ENCODE measurements at regions not wholly inside any gene's neighbourhood (a gene's known extent, or its start where the extent isn't known, plus 50 kb on each side); places are given as distances from the start of the nearest gene placed in this dataset.

DNA sequence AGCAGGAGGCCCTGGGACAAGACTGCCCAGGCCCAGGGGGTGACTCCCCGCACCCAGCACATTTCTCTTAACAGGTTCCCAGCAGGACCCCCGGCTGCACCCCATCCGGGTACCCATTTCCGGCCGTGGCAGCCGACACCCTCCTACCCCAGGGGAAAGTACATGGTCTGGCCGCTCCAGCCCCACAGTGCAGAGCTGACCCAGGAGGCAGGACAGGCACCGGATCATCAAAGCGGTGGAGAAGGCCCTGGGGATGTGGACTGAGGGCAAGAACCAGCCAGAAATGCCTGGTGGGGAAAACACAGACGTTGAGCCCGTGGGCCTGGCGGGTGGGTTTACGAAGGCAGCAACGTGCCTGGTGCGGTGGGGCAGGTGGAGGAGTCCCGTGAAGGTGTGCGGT, 79.5 kb upstream of the GPC1 start:
- no peak for DNase-seq
- Histone ChIP-seq H3K36me3 (no peaks in the 10 kb centered on the region), H3K27me3 (no peaks in the 10 kb centered on the region), H3K27ac (no peak overlapping the region), H3K9me3 (no peaks in the 10 kb centered on the region), H3K4me1 (no peaks in the 10 kb centered on the region), H3K9ac (ENCODE audit: low read depth in 2 of 2, low read length in 2 of 2) (no peak overlapping the region), H3K4me3 (no peak overlapping the region)
- intact Hi-C loops (cut with DNase I), result no loop called here
- no peak for TF ChIP-seq CTCF (IDR thresholded peaks at IDR 0.05)

GRCh38 chr2:240356700-240357640, 78.5 kb upstream of the GPC1 start:
- no peak for TF ChIP-seq CTCF (IDR thresholded peaks at IDR 0.05)
- Histone ChIP-seq H3K4me1 (no peaks in the 10 kb centered on the region), H3K27me3 (no peaks in the 10 kb centered on the region), H3K27ac (no peak overlapping the region), H3K36me3 (no peaks in the 10 kb centered on the region), H3K4me3 (no peak overlapping the region), H3K9me3 (no peaks in the 10 kb centered on the region), H3K9ac (ENCODE audit: low read depth in 2 of 2, low read length in 2 of 2) (no peak overlapping the region)
- DNase-seq, result no peak
- intact Hi-C loops (cut with DNase I), result no loop called here

GRCh38 chr2:240357641-240358012, 77.8 kb upstream of the GPC1 start:
- Histone ChIP-seq H3K9me3 (no peaks in the 10 kb centered on the region), H3K27me3 (no peaks in the 10 kb centered on the region), H3K27ac (no peak overlapping the region), H3K4me3 (no peak overlapping the region), H3K4me1 (no peaks in the 10 kb centered on the region), H3K9ac (ENCODE audit: low read depth in 2 of 2, low read length in 2 of 2) (no peak overlapping the region), H3K36me3 (no peaks in the 10 kb centered on the region)
- intact Hi-C loops (cut with DNase I), result no loop called here
- no peak for TF ChIP-seq CTCF (IDR thresholded peaks at IDR 0.05)
- DNase-seq, result no peak

DNA sequence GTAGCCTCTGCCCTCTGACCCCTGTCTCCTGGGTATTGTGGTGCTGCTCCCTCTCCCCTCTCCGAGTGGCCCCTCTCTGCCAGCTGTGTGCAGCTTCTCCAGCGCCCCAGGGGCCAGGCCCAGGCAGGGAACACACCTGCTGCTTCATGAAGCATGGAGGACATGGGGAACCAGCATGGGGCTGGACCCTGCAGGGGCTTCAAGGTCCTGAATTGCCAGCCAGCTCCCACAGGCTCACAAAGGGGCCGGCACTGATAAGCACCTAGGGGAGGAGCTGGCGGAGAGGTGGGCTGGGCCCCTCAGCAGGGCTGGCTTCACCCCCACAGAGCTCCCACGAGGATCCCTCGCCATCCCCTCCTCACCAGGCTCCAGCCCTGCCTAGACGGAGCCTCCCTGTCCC, 77.4 kb upstream of the GPC1 start:
- H3K9me3 ChIP-seq, result no peaks in the 10 kb centered on the region
- DNase-seq, result no peak
- no peak overlapping the region for H3K27ac ChIP-seq
- H3K9ac ChIP-seq (ENCODE audit: low read depth in 2 of 2, low read length in 2 of 2), result no peak overlapping the region
- H3K36me3 ChIP-seq, result no peaks in the 10 kb centered on the region
- intact Hi-C loops (cut with DNase I), result no loop called here
- no peaks in the 10 kb centered on the region for H3K27me3 ChIP-seq
- H3K4me3 ChIP-seq, result no peak overlapping the region
- no peaks in the 10 kb centered on the region for H3K4me1 ChIP-seq
- no peak for TF ChIP-seq CTCF (IDR thresholded peaks at IDR 0.05)

GRCh38 chr2:240358821-240359397, 76.6 kb upstream of the GPC1 start:
- Histone ChIP-seq H3K36me3 (no peaks in the 10 kb centered on the region), H3K4me1 (no peaks in the 10 kb centered on the region), H3K9me3 (no peaks in the 10 kb centered on the region), H3K4me3 (no peak overlapping the region), H3K27ac (no peak overlapping the region), H3K27me3 (no peaks in the 10 kb centered on the region), H3K9ac (ENCODE audit: low read depth in 2 of 2, low read length in 2 of 2) (no peak overlapping the region)
- intact Hi-C loops (cut with DNase I), result no loop called here
- TF ChIP-seq CTCF (IDR thresholded peaks at IDR 0.05), result no peak
- DNase-seq, result no peak

All from colonic mucosa (tissue), 4 donors.